Esophagus squamous epithelium (tissue), 5 donors: ENCODE measurements at regions not wholly inside any gene's neighbourhood (a gene's known extent, or its start where the extent isn't known, plus 50 kb on each side); places are given as distances from the start of the nearest gene placed in this dataset.

ENCODE experiments used
- DNase-seq: peaks from one replicate; lab custom pipeline; 2025; lab: John Stamatoyannopoulos, UW
- H3K27ac ChIP-seq, 4 donors: fragments of 200-600 bp; sonication (generic); one replicate each; pipeline ENCODE4 v1.5.1; 2016 to 2019; ENCODE audit warnings: mild to moderate bottlenecking in 1 of 4
- H3K27me3 ChIP-seq, 4 donors: fragments of 200-600 bp; sonication (generic); 1 replicate in 3 of 4; 2 replicates in 1 of 4; pipeline versions ENCODE4 v1.5.1 to v1.6.0; 2017 to 2021; ENCODE audit warnings: antibody characterized with exemption in 1 of 4
- H3K36me3 ChIP-seq, 3 donors: fragments of 200-600 bp; sonication (generic); one replicate each; pipeline ENCODE4 v1.5.1; 2016 to 2019
- H3K4me1 ChIP-seq, 3 donors: fragments of 200-600 bp; sonication (generic); one replicate each; pipeline ENCODE4 v1.5.1; 2017 to 2019
- H3K4me3 ChIP-seq, 4 donors: fragments of 200-600 bp; sonication (generic); 1 replicate in 3 of 4; 2 replicates in 1 of 4; pipeline ENCODE4 v1.5.1; 2016 to 2019; ENCODE audit warnings: mild to moderate bottlenecking in 2 of 4, moderate library complexity in 1 of 4
- H3K9me3 ChIP-seq, 3 donors: fragments of 200-600 bp; sonication (generic); one replicate each; pipeline ENCODE4 v1.5.1; 2016 to 2019
- POLR2A ChIP-seq, 4 donors: fragments of 450-650 bp; IDR thresholded peaks; one replicate each; pipeline ENCODE4 v1.6.1; 2017; ENCODE audit warnings: antibody characterized with exemption in 4 of 4, mild to moderate bottlenecking in 4 of 4, moderate library complexity in 3 of 4
- WGBS, 2 donors: methylation state at CpG; one replicate each; pipeline ENCODE4 v1.1.5; 2018; 5-methylcytosine and 5-hydroxymethylcytosine counted together
- intact Hi-C: fragments of 100-400 bp; cut with DNase I; formaldehyde crosslinking; loops from one replicate; pipeline ENCODE4 v1.15.0; 2022
- TF ChIP-seq, protein P1 (sequence below), 6 experiments: fragments of 450-650 bp in 4 of 6; fragments of 200-600 bp in 2 of 6; sonication (generic) in 2 of 6; IDR thresholded peaks; one replicate each; pipeline ENCODE4 v1.5.1; 2016 to 2019; ENCODE audit warnings: antibody characterized with exemption in 6 of 6, mild to moderate bottlenecking in 4 of 6, moderate library complexity in 4 of 6
- donor health status: DM: yes; HTN: yes; CAD: no.

GRCh38 chr6:130525408-130525807 lies 159.6 kb downstream of the TMEM200A start:
- Histone ChIP-seq H3K4me3 (no peak overlapping the region), H3K27me3 (no peaks in the 10 kb centered on the region), H3K4me1 (peaks cover 0 to 19% (median 0%) of the 10 kb centered on the region in 3 donors), H3K27ac (no peak overlapping the region), H3K36me3 (no peaks in the 10 kb centered on the region), H3K9me3 (no peaks in the 10 kb centered on the region)
- intact Hi-C loops, result no loop called here
- WGBS, 2 donors, result 76 to 92% methylated on average over 1 of the region's 1 CpG
- no peak for DNase-seq
- TF ChIP-seq POLR2A (IDR thresholded peaks at IDR 0.05), result no peak
- TF ChIP-seq, protein P1, sequence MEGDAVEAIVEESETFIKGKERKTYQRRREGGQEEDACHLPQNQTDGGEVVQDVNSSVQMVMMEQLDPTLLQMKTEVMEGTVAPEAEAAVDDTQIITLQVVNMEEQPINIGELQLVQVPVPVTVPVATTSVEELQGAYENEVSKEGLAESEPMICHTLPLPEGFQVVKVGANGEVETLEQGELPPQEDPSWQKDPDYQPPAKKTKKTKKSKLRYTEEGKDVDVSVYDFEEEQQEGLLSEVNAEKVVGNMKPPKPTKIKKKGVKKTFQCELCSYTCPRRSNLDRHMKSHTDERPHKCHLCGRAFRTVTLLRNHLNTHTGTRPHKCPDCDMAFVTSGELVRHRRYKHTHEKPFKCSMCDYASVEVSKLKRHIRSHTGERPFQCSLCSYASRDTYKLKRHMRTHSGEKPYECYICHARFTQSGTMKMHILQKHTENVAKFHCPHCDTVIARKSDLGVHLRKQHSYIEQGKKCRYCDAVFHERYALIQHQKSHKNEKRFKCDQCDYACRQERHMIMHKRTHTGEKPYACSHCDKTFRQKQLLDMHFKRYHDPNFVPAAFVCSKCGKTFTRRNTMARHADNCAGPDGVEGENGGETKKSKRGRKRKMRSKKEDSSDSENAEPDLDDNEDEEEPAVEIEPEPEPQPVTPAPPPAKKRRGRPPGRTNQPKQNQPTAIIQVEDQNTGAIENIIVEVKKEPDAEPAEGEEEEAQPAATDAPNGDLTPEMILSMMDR (IDR thresholded peaks at IDR 0.05), result no peak

DNA sequence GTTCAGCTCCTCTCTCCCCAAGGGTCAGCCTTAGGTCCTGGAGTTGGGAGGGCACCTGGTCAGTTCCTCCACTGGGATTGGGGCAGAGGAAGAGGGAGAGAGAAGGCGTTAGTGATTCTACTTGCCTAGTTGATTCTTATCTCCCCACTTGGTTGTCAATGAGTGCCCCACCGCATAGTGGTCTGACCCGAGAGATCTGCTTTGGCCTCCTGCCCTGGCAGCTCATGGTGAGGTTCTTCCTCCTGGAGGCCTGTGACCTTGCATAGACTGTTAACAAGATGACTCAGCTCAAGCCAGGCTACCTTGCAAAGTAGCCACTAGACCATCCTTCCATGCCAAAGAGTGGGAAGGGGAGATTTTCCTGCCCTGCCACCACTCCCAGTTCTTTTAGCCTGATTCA lies 160.6 kb downstream of the TMEM200A start:
- Histone ChIP-seq H3K9me3 (no peaks in the 10 kb centered on the region), H3K27ac (no peak overlapping the region), H3K36me3 (no peaks in the 10 kb centered on the region), H3K4me1 (peaks cover 0 to 19% (median 0%) of the 10 kb centered on the region in 3 donors), H3K27me3 (no peaks in the 10 kb centered on the region), H3K4me3 (no peak overlapping the region)
- intact Hi-C loops, result no loop called here
- no peak for TF ChIP-seq POLR2A (IDR thresholded peaks at IDR 0.05)
- TF ChIP-seq, protein P1 (IDR thresholded peaks at IDR 0.05), result no peak
- no peak for DNase-seq
- WGBS, 2 donors, result 82% methylated on average over 2 of the region's 3 CpGs; no CpG with 5 or more reads in 1 of the 2 donors

DNA sequence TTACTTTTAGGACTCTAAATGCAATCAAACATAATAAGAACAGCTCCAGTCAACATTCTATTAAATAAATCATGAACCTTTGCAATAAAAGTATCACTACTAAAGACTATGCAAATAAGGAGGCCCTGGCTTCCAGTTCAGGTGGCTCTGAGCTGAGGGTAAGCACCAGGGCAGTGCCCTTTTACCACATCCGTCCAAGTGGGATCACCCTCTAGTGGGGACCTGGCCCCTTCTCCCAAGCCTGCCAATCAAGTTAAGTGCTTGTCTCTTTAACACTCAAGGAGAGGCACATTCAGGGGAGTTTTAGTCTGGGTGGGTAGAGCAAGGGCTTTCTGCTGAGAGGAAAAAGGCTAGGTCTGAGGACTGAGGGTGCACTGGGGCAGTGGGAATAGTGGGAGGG lies 161.4 kb downstream of the TMEM200A start:
- Histone ChIP-seq H3K27ac (no peak overlapping the region), H3K36me3 (no peaks in the 10 kb centered on the region), H3K4me3 (no peak overlapping the region), H3K4me1 (peaks cover 0 to 19% (median 0%) of the 10 kb centered on the region in 3 donors), H3K27me3 (no peaks in the 10 kb centered on the region), H3K9me3 (no peaks in the 10 kb centered on the region)
- intact Hi-C loops, result no loop called here
- WGBS, 2 donors, result no CpG with 5 or more reads among the region's 1 CpG
- DNase-seq, result no peak
- no peak for TF ChIP-seq POLR2A (IDR thresholded peaks at IDR 0.05)
- TF ChIP-seq, protein P1 (IDR thresholded peaks at IDR 0.05), result no peak

DNA sequence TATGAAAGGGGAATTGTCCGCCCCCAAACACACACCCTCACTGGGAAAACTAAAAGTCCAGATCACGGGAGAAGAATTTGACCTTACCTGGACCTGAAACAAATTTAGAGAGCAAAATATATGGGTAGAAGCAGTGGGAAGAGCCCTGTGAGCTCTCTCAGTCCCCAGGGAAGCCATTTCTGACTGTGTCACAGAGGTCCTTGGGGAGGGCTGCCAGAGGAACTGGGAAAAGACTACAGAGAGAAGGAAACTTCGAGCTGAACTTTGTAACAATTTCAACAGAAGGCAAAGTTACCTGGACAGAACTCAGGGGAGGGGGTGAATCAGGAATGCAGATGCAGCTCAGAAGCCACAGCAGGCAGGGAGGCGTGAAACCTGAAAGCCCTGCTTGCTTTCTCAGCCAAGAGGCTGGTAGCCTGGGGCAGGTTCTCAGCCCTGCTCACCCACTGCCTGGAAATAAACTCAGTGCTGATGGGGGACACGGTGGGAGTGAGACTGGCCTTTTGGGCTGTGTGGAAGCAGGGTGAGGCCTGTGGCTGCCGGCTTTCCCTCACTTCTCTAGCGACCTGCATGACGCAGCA lies 163.8 kb downstream of the TMEM200A start:
- WGBS, 2 donors, result 78 to 81% methylated on average over 4 to 7 of the region's 8 CpGs

GRCh38 chr6:130534627-130535026 lies 168.8 kb downstream of the TMEM200A start:
- Histone ChIP-seq H3K9me3 (no peaks in the 10 kb centered on the region), H3K27me3 (no peaks in the 10 kb centered on the region), H3K4me1 (no peaks in the 10 kb centered on the region), H3K36me3 (no peaks in the 10 kb centered on the region), H3K4me3 (no peak overlapping the region), H3K27ac (no peak overlapping the region)
- intact Hi-C loops, result no loop called here
- WGBS, 2 donors, result 85 to 88% methylated on average over 3 of the region's 3 CpGs
- no peak for TF ChIP-seq POLR2A (IDR thresholded peaks at IDR 0.05)
- TF ChIP-seq, protein P1 (IDR thresholded peaks at IDR 0.05), result no peak
- DNase-seq, result no peak

More for the DNA sequence above, 163.8 kb downstream of the TMEM200A start:
- no peaks in the 10 kb centered on the region for H3K27me3 ChIP-seq
- DNase-seq, result no peak
- no peak for TF ChIP-seq POLR2A (IDR thresholded peaks at IDR 0.05)
- TF ChIP-seq, protein P1 (IDR thresholded peaks at IDR 0.05), result no peak
- H3K27ac ChIP-seq, result no peak overlapping the region
- H3K4me3 ChIP-seq, result no peak overlapping the region
- H3K9me3 ChIP-seq, result no peaks in the 10 kb centered on the region
- H3K36me3 ChIP-seq, result no peaks in the 10 kb centered on the region
- intact Hi-C loops, result no loop called here
- H3K4me1 ChIP-seq, result peaks cover 0 to 19% (median 0%) of the 10 kb centered on the region in 3 donors
